Lower leg skin (tissue), 3 donors: ENCODE measurements at regions not wholly inside any gene's neighbourhood (a gene's known extent, or its start where the extent isn't known, plus 50 kb on each side); places are given as distances from the start of the nearest gene placed in this dataset.

ENCODE experiments used
- CTCF ChIP-seq, 3 donors: fragments of 450-650 bp; IDR thresholded peaks; one replicate each; pipeline ENCODE4 v1.5.1; 2016; ENCODE audit warnings: antibody characterized with exemption in 3 of 3, mild to moderate bottlenecking in 3 of 3, moderate library complexity in 2 of 3
- POLR2A ChIP-seq, 2 donors: fragments of 450-650 bp; IDR thresholded peaks; one replicate each; pipeline ENCODE4 v1.6.1; 2016 to 2017; ENCODE audit warnings: antibody characterized with exemption in 2 of 2, mild to moderate bottlenecking in 1 of 2, moderate library complexity in 1 of 2

GRCh38 chr2:208906330-208906729 is 499.7 kb downstream of the PTH2R start:
- no peak for TF ChIP-seq CTCF (IDR thresholded peaks at IDR 0.05)
- TF ChIP-seq POLR2A (IDR thresholded peaks at IDR 0.05): no peak
